GM10248 (cell line): ENCODE measurements at regions not wholly inside any gene's neighbourhood (a gene's known extent, or its start where the extent isn't known, plus 50 kb on each side); places are given as distances from the start of the nearest gene placed in this dataset.

Source experiments
- CTCF ChIA-PET: fragments of 300-600 bp; sonication (Branson Sonifier 250); formaldehyde crosslinking; extraction: SDS; loops from one replicate; lab custom pipeline; 2021; ENCODE audit warnings: antibody characterized with exemption; lab: Yijun Ruan, JAX
- POLR2A ChIA-PET: fragments of 350-650 bp; sonication (Branson Sonifier 250); formaldehyde crosslinking; extraction: SDS; loops from one replicate; lab custom pipeline; 2020; ENCODE audit warnings: antibody characterized with exemption; lab: Yijun Ruan, JAX
- DNase-seq: peaks from one replicate; pipeline ENCODE4 v3.0.0; 2012; ENCODE audit errors: extremely low spot score
- TF ChIP-seq, protein P1 (sequence below): IDR thresholded peaks from 2 replicates; pipeline ENCODE4 v1.5.1; 2012; ENCODE audit warnings: mild to moderate bottlenecking, low read depth; ENCODE audit errors: extremely low read depth, missing control alignments, control extremely low read depth

DNA sequence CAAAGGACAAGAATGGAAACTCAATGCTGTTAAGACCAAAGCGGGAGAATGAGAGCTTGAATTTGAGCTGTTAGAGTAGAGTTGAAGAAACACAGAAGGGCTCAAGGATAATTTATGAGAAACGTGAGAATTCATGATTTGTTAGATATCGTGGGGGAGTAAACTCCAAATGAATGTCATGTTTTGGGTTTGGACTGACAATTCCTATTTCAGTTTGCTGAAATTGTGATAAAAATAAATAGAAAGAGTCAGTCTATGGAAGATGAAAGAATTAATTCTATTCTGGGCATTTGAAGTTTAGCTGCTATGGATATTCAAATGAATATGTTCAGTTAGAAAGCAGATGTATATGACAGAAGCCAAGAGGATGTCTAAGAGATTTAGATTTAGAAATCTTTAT lies 723.4 kb upstream of the PIK3C3 start:
- ChIA-PET CTCF (no interaction called here), POLR2A (no interaction called here)
- DNase-seq = no peak
- TF ChIP-seq, protein P1, sequence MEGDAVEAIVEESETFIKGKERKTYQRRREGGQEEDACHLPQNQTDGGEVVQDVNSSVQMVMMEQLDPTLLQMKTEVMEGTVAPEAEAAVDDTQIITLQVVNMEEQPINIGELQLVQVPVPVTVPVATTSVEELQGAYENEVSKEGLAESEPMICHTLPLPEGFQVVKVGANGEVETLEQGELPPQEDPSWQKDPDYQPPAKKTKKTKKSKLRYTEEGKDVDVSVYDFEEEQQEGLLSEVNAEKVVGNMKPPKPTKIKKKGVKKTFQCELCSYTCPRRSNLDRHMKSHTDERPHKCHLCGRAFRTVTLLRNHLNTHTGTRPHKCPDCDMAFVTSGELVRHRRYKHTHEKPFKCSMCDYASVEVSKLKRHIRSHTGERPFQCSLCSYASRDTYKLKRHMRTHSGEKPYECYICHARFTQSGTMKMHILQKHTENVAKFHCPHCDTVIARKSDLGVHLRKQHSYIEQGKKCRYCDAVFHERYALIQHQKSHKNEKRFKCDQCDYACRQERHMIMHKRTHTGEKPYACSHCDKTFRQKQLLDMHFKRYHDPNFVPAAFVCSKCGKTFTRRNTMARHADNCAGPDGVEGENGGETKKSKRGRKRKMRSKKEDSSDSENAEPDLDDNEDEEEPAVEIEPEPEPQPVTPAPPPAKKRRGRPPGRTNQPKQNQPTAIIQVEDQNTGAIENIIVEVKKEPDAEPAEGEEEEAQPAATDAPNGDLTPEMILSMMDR = no peak

- POLR2A ChIA-PET = no interaction called here
- no peak for DNase-seq
- TF ChIP-seq, protein P1 = no peak
- CTCF ChIA-PET = no interaction called here
These were observed 727.0 kb upstream of the PIK3C3 start for GRCh38 chr18:41227993-41228392.

DNA sequence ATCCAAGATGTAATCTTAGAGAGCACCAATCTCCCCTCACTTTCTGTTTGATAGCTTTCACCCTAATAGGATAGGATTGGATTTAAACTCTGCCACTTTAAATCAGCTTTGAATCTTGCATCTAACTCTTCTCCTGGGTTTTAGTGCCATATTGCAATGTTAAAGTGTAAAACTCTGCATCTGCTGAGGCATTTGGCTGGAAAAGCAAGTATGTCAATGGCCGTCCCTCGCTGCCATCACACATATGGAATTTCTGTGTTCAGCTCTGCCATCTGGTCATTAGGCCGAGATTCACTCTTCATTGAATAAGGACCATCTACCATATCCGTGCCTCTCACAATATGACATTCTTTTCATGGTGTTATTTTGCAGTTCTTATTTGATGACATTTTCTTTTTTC lies 728.1 kb upstream of the PIK3C3 start:
- POLR2A ChIA-PET = no interaction called here
- TF ChIP-seq, protein P1 = no peak
- no peak for DNase-seq
- CTCF ChIA-PET = no interaction called here

DNA sequence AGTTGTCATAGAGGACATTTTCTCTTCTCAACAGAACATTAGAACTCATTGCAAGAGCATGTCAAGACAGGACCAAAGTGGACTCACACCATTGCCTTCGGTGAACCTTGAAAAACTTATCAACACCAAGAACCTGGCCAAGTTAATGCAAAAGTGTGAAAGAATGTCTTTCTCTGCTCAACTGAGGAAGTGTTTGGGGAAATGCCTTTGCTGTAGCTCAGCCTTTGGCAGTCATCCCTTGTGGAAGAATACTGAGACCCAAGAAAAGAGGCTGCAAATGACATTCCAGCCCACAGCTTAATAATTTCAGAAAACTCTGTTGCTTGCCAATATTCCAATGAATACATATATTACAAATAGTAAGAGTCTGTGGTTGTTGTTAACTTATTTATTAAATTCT lies 728.8 kb upstream of the PIK3C3 start:
- CTCF ChIA-PET = no interaction called here
- POLR2A ChIA-PET = no interaction called here
- TF ChIP-seq, protein P1 = no peak
- no peak for DNase-seq

GRCh38 chr18:41216341-41217003 lies 738.6 kb upstream of the PIK3C3 start:
- no peak for DNase-seq
- TF ChIP-seq, protein P1 = no peak
- ChIA-PET POLR2A (no interaction called here), CTCF (no interaction called here)

DNA sequence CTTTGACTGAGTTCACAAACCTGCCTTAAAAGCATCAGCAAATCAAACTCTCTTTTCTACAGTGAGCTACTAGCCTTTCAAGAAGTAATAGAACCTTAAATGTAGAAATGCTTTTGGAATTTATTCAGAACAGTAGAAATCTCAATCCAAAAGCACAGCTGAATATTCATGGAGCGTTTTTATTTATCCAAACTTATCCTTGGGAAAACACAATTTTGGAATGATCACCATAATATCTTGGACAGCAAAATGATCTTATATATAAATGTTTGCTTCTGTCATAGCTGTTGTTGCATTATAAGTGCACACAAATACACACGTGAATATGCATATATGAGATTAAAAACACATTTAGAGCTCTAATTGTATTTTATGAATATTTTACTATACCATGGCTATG lies 747.3 kb upstream of the PIK3C3 start:
- CTCF ChIA-PET = no interaction called here
- POLR2A ChIA-PET = no interaction called here
- no peak for DNase-seq
- TF ChIP-seq, protein P1 = no peak
